Stimulated activated CD4-positive, alpha-beta T cell treated with anti-CD3 and anti-CD28 coated beads, Interleukin-2, amount 100 ng/mL, for 48 hours (primary cell): ENCODE measurements at regions not wholly inside any gene's neighbourhood (a gene's known extent, or its start where the extent isn't known, plus 50 kb on each side); places are given as distances from the start of the nearest gene placed in this dataset.
"Not testable (repeated sequence)": the region's sequence is repeated elsewhere in the genome, so short reads cannot be mapped to it uniquely, and the experiment has no call there.

Experiments
- DNase-seq, 2 donors: peaks; one replicate each; pipeline ENCODE4 v3.0.0-alpha.2; 2020

- no peak for DNase-seq
Measured at GRCh38 chrX:40530509-40530908, 50.3 kb upstream of the ATP6AP2 start.

DNA sequence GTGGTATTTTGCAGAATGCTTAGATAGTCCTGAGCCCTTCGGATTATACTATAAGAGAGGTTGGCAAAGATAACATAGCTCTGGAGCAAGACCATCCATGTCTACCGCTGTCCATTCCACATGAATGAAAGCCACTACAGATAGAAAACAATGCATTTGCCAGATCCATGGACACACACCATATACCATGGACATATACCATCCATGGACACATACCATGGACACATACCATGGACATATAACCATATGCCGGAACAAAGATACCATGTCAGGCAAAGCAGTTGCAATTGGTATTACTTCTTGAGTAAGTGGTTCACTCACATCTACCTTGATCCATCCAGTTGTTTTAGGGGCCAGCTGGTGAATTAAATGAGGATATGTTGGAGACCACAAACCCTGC is 53.2 kb upstream of the ATP6AP2 start:
- no peak for DNase-seq

GRCh38 chrX:40526412-40526811 is 54.4 kb upstream of the ATP6AP2 start:
- no peak for DNase-seq

DNA sequence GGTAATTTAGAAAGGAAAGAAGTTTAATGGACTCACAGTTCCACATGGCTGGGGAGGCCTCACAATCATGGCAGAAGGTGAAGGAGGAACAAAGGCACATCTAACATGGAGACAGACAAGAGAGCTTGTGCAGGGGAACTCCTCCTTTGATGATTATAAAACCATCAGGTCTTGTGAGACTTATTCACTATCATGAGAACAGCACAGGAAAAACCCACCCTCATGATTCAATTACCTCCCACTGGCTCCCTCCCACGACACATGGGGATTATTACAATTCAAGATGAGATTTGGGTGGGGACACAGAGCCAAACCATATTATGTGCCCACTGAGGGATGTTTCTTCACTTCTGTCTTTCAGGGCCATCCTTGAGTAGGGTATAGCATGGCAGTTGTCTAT is 54.9 kb upstream of the ATP6AP2 start:
- not testable (repeated sequence) for DNase-seq

- DNase-seq: no peak
Measured at GRCh38 chrX:40524423-40524822, 56.3 kb upstream of the ATP6AP2 start.

DNA sequence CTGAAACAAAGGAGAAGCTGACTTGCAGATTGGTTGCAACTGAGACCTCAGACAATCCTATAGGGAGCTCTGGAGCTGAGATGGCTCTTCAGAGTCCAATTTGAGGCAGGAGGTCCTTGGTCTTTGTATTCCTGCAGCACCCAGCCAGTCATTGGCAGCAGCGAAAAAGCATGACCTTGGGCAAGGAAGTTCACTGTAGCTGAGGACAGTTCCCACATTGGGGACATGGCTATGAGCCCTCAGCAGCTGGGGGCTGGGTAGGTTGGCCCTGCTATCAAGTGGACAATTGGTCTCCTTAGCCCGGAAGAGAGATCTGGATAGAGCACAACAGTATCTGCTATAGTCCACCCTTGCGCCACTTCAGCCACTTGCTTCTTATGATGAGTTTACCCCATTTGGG is 56.9 kb upstream of the ATP6AP2 start:
- DNase-seq: no peak

DNA sequence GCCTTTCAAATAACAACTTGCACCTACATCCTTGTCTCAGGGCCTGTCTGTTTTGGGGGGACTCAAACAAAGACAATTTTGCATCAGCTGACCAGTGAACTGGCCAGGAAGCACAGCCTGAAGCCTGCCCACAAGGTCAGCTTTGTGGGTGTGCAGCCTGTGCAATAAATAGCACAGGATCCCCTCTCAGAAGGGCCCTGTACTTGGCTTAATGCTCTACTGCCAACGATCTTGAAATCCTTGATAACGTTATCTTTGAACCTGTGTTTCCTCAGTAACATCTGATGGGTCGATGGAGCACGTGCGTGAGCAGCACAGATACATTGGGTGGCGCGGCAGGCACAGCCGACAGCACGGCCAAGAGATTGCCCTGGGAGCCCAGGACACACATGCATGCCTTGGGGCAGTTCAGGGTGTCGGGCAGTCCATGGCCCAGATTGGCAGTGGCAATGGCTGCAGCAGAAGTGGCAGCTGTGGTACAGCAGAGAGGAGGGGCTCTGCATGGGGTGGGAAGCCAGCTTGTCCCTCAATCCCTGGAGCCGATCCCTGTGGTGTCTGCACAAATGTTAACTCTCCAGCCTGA is 58.8 kb upstream of the ATP6AP2 start:
- DNase-seq: no peak

DNA sequence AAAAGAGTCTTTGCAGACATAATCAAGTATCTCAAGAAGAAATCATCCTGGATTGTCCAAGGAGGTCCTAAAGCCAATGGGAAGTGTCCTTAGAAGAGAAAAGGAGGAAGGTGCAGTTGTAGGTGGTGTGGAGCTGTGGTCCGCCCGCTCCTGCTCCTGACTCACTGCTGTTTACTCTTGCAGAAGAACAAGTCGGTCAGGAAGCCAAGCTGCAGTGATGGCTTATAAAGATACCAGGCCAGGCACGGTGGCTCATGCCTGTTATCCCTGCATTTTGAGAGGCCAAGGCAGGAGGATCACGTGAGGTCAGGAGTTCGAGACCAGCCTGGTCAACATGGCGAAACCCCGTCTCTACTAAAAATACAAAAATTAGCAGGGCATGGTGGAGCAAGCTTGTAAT is 66.4 kb upstream of the ATP6AP2 start:
- no peak for DNase-seq

GRCh38 chrX:40513835-40514234 is 66.9 kb upstream of the ATP6AP2 start:
- no peak for DNase-seq

DNA sequence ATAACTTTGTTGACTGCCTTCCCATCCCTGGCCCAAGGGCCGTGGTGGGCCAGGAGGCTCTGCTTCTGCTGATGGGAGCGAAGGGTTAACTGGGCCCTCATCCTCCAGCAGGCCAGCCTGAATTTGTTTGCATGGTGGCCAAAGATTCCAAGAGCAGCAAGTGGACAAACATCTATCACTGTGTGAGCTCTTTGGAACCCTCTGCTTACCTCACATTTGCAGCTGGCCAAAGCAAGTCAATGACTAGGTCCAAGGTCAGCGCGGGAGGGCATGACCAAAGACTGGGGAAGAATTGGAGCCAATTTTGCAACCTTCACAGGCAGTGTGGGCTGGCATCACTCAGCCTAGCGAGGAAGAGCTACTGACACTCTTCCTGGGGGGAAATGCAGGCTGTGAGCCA is 67.8 kb upstream of the ATP6AP2 start:
- no peak for DNase-seq

DNA sequence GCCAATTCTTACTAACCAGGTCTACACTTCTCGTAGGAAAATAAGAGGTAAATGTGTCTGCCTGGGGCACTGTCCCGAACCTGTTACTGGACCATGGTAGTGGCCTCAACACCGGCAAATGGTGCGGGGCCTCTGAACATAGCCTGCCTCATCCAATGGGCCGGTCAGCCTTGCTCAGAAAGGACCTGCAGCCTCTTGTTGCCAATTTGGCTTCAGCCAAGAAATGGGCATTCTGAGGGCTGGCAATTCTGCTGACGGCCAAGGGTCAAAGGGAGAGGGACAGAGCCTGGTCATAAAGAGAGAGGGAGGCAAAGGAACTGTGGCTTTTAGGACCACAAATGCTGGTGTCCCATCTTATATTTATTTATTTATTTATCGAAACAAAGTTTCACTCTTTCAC is 69.5 kb upstream of the ATP6AP2 start:
- no peak for DNase-seq

DNA sequence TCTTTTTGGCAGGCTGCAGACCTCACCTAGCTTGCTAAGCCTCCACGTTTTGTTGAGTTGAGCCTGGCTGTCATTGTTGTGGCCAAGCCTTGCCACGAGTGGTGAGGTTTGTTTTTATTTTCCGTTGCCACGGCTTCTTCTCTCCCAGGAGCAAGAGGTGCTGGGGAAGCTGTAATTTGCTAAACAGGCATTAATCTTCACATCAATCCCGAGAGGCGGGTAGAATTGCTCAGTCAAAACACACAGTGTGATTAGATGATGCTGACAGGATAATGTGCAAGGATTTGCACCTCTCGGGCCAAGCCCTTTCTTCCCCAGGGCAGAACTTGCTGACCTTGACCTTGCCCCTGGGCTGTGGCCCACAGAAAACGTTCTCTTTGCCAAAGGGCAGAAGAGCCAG is 72.2 kb upstream of the ATP6AP2 start:
- no peak for DNase-seq

DNA sequence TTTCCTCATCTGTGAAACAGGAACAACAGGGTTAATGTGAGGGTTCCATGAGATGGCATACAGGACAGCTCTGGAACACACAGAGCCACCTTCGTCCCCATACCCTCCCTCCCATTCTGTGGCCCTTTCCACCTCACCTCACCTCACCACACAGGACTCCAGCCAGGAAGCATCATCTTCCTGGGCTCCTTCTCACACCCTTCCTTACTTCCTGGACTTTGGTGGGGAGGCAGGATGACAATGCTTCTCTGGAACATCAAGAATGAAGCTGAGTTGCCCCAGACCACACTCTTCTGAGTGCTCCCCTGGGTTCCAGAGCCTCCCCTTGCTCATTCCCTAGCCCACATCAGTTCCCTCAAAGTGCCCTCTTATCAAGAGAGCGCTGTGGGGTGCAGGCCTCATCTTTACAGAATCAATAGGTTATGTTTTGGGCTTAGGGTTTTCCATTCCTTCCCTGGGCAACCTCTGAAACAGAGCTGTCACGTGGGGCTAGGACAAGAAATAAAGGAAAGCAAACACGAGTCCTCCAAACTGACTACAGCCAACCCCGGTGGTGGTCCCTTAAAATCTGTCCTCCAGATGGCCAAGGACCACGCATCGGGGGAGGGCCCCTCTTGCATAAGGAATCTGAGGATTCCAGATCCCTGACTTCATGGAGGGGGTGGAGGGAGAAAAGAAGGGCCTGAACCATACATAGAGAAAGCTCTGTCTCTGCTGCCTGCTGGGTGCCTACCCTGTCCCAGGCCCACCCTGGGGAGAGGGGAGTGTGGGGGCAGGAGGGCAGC is 74.4 kb upstream of the ATP6AP2 start:
- DNase-seq: no peak

GRCh38 chrX:40504801-40505605 is 75.8 kb upstream of the ATP6AP2 start:
- DNase-seq: no peak

DNA sequence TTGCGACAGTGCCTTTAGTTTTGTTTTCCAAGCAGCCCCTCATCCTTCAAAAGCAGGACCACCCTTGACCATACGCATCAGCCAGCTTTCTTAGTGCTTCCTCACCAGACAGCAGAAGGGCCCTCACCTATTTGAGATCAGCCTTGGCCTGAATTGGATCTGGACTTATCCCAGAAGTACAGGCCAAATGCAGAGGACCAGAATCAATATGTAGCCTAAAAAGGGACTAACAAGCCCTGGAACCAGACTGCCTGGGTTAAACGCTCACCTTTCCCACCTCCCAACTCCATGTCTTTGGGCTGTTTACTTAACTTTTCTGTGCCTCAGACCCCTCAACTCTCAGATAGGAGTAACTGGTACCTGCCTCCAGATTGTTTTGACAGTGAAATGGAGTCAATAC is 77.7 kb upstream of the ATP6AP2 start:
- DNase-seq: no peak

- DNase-seq: no peak
Measured at GRCh38 chrX:40502688-40503087, 78.1 kb upstream of the ATP6AP2 start.

DNA sequence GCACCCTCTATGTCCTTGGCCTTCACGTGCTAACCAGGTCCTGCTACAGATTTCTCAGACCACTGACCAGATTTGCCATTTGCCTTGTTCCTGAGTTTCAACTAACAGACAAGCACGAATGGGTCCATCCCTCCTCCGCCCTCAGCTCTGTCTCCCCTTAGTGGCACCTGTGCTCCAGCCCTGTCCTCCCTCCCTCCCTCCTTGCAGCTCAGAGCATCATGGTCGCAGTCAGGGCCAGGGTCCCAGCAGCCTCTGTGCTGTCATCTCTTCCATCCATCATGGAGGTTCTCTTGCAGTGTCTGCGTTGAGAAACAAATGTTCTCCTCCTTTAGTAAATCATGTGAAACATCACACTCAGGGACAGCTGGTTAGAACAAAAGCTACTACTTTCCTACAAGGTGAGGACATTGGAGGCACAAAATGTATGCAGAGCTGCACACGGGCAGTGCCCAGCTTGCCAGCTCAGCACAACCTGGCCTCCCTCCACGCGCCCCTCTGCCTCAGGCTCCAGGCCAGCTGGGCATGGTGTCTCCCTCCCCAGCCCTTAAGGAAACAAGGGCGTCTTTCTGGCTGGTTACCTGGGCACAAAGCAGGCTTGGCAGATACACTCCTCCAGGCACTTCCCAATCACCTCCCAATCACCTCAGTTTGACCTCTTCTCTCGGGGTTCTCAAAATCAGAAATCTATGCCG is 79.5 kb upstream of the ATP6AP2 start:
- no peak for DNase-seq

DNA sequence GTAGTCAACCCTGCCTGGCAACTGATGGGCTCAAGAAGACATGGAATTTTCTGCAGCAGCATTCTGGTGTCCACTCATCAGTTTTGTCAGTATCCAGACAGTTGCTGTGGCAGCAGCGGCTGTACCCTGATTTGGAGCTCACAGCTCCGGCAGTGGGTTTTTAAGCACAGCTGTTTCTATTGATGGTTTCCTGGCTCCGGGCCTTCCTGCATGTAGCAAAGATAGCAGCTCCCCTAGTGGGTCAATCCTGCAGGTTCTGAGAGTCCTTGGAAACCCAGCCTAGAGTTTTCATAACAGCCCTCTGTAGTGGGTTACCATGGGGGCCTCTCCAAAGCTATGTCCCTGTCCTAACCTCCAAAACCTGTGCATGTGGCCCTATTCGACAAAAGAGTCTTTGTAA is 84.0 kb upstream of the ATP6AP2 start:
- DNase-seq: no peak

DNA sequence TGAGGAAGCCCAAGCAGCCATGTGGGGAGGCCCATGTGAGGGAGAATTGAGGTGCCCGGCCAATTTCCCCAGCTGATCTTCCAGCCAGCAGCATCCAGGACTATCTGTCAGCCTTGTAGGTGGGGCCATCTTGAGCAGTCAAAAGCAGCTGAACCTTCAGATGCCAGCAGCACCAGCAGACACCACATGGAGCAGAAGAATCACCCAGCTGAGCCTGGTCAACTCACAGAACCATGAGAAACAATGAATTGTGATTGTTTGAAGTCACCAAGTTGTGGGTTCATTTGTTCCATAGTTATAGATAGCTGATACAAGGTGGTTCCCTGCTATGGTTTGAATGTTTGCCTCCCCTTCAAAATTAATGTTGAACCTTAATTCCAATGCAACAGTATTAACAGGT is 85.1 kb upstream of the ATP6AP2 start:
- DNase-seq: no peak

DNA sequence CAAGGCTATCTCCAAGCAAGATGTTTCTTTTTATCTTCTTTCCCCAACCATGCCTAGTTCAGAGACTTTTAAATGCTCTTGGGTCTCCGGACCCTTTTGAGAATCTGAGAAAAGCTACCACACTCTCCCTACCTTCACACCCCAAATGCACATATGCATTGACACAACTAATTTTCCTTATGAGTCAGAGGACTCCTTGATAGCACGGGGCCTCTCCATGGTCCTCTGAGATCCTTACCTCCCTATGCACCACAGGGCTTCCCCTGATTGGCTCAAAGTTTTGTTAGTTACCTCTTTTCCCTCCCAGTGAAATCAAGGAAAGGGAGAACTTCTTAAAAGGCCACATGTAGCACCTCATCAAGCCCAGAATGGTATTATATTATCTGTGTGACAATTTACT is 86.8 kb upstream of the ATP6AP2 start:
- DNase-seq: no peak

DNA sequence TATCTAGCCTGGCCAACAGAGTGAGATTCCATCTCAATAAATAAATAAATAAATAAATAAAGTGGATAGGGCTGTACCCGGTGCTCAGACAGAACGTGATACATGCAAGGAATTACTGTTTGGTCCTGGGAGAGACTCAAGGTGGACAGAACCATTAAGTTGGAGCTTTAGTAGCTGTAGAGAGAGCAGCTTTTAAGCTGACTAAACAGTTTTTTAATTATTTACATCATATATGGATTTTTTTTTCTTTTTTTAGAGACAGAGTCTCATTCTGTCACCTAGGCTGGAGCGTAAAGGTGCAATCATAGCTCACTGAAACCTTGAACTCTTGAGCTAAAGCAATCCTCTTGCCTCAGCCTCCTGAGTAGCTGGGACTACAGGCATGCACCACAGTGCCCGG is 92.5 kb upstream of the ATP6AP2 start:
- DNase-seq: no peak

- no peak for DNase-seq
Measured at GRCh38 chrX:40485973-40486372, 94.8 kb upstream of the ATP6AP2 start.

GRCh38 chrX:40485102-40485826 is 95.5 kb upstream of the ATP6AP2 start:
- DNase-seq: no peak
